Neural cell (in vitro differentiated cells): ENCODE measurements at regions not wholly inside any gene's neighbourhood (a gene's known extent, or its start where the extent isn't known, plus 50 kb on each side); places are given as distances from the start of the nearest gene placed in this dataset.

Source experiments
- H2AFZ ChIP-seq: fragments of 200-600, 300-800 bp; sonication (generic), shearing (Covaris generic); 2 replicates; pipeline ENCODE4 v1.6.0; 2014; ENCODE audit warnings: low read depth, mild to moderate bottlenecking, antibody characterized with exemption, low read length, moderate library complexity
- H3F3A ChIP-seq: fragments of 200-600 bp; shearing (Covaris generic); 2 replicates; pipeline ENCODE4 v1.6.1; 2016; ENCODE audit warnings: mild to moderate bottlenecking, moderate library complexity, mixed read lengths, antibody characterized with exemption, low read length; ENCODE audit not compliant: insufficient read depth, poor library complexity, severe bottlenecking
- H3K27ac ChIP-seq: fragments of 200-600, 300-800 bp; sonication (generic), shearing (Covaris generic); 2 replicates; pipeline ENCODE4 v1.5.1; 2014; ENCODE audit warnings: mild to moderate bottlenecking, low read length, moderate library complexity
- H3K27me3 ChIP-seq: fragments of 300-800, 200-600 bp; sonication (generic), shearing (Covaris generic); 2 replicates; pipeline ENCODE4 v1.6.0; 2014; ENCODE audit warnings: mild to moderate bottlenecking, low read depth, low read length, moderate library complexity; ENCODE audit not compliant: insufficient read depth
- H3K36me3 ChIP-seq: fragments of 300-800, 200-600 bp; sonication (generic), shearing (Covaris generic); 2 replicates; pipeline ENCODE4 v1.5.1; 2014; ENCODE audit warnings: mild to moderate bottlenecking, antibody characterized with exemption, low read length, moderate library complexity; ENCODE audit not compliant: insufficient read depth
- H3K4me2 ChIP-seq: fragments of 300-800, 200-600 bp; sonication (generic), shearing (Covaris generic); 2 replicates; pipeline ENCODE4 v1.6.0; 2014; ENCODE audit warnings: mild to moderate bottlenecking, low read length
- H3K4me3 ChIP-seq: fragments of 300-800, 200-600 bp; sonication (generic), shearing (Covaris generic); 2 replicates; pipeline ENCODE4 v1.5.1; 2014; ENCODE audit warnings: mild to moderate bottlenecking, low read length, moderate library complexity
- H3K79me2 ChIP-seq: fragments of 200-600 bp; shearing (Covaris generic); replicated peaks from 2 replicates; pipeline ENCODE4 v1.6.0; 2014; ENCODE audit warnings: mild to moderate bottlenecking, low read length, moderate library complexity; ENCODE audit not compliant: insufficient read depth
- H3K9ac ChIP-seq: fragments of 300-800, 200-600 bp; sonication (generic), shearing (Covaris generic); 2 replicates; pipeline ENCODE4 v1.6.1; 2016; ENCODE audit warnings: mild to moderate bottlenecking, low read length, mixed read lengths
- H3K9me2 ChIP-seq: fragments of 200-600 bp; shearing (Covaris generic); 2 replicates; pipeline ENCODE4 v1.6.1; 2016; ENCODE audit warnings: mild to moderate bottlenecking, low read length, mixed read lengths; ENCODE audit not compliant: insufficient read depth
- H3K9me3 ChIP-seq: fragments of 200-600, 300-800 bp; sonication (generic), shearing (Covaris generic); 2 replicates; pipeline ENCODE4 v1.6.1; 2016; ENCODE audit warnings: mild to moderate bottlenecking, mixed run types, low read length, moderate library complexity, mixed read lengths
- H4K20me1 ChIP-seq: fragments of 200-600 bp; shearing (Covaris generic); 2 replicates; pipeline ENCODE4 v1.6.1; 2016; ENCODE audit warnings: mild to moderate bottlenecking, mixed run types; ENCODE audit not compliant: insufficient read depth
- EP300 ChIP-seq: fragments of 450-650 bp; conservative IDR thresholded peaks from 2 replicates; pipeline ENCODE4 v1.6.1; 2014; ENCODE audit warnings: antibody characterized with exemption, mild to moderate bottlenecking, moderate library complexity; ENCODE audit not compliant: poor library complexity, severe bottlenecking
- EZH2 ChIP-seq: fragments of 200-600, 300-800 bp; shearing (Covaris generic), sonication (generic); IDR thresholded peaks from 2 replicates; pipeline ENCODE4 v1.6.1; 2014; ENCODE audit warnings: antibody characterized with exemption, low read length, borderline replicate concordance, mild to moderate bottlenecking; ENCODE audit not compliant: insufficient read depth, poor library complexity, severe bottlenecking
- MXI1 ChIP-seq: fragments of 450-650 bp; conservative IDR thresholded peaks from 2 replicates; pipeline ENCODE4 v1.6.1; 2014; ENCODE audit warnings: antibody characterized with exemption, mild to moderate bottlenecking; ENCODE audit not compliant: poor library complexity, severe bottlenecking
- POLR2AphosphoS5 ChIP-seq: IDR thresholded peaks from 2 replicates; pipeline ENCODE4 v1.6.1; 2012
- RAD21 ChIP-seq: fragments of 450-650 bp; conservative IDR thresholded peaks from 2 replicates; pipeline ENCODE4 v1.6.1; 2014; ENCODE audit warnings: antibody characterized with exemption, mild to moderate bottlenecking, moderate library complexity
- SMC3 ChIP-seq: fragments of 450-650 bp; conservative IDR thresholded peaks from 2 replicates; pipeline ENCODE4 v1.6.1; 2014; ENCODE audit warnings: antibody characterized with exemption, mild to moderate bottlenecking, moderate library complexity; ENCODE audit not compliant: poor library complexity
- TAF1 ChIP-seq: IDR thresholded peaks from 2 replicates; pipeline ENCODE4 v1.6.1; 2012; ENCODE audit warnings: low read depth
- TF ChIP-seq, protein P1 (sequence below): IDR thresholded peaks from 2 replicates; pipeline ENCODE4 v1.6.1; 2012; ENCODE audit warnings: borderline replicate concordance
- TF ChIP-seq, protein P2 (sequence below): fragments of 450-650 bp; IDR thresholded peaks from 2 replicates; pipeline ENCODE4 v1.5.1; 2014; ENCODE audit warnings: antibody characterized with exemption, mild to moderate bottlenecking, moderate library complexity; ENCODE audit not compliant: poor library complexity, severe bottlenecking

DNA sequence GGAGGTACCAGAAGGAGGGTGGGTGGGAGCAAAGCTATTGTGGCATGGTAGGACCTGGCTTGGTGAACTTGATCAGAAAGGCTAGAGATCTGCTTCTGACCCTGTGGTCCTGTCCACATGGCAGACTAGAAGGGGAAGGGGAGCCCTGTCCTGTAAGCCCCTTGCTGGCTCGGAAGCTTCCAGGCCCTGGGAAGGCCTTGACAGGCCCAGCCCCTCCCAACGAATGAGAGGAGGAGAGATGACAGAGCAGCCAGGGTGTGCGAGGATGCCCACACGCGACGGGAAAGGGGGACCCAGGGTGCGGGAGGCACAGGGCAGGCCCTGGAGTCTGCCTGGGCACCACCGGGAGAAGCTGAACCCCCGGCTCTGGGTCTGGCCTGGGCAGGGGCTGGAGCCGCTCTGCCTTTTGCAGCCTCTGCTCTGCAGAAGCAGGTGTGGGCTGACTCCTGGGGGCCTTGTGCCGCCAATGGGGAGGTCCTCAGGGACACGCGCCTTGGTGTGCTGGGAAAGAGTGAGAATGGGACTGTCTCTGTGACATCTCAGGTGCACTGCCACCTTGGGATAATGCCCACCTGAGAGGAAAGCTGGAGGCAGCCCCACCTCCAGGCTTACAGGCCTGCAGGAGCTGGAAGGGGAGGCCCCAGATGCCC lies 1447.5 kb downstream of the BRD1 start:
- H3K79me2 ChIP-seq = no peaks in the 10 kb centered on the region
- H3K27me3 ChIP-seq = no peaks in the 10 kb centered on the region
- no peaks in the 10 kb centered on the region for H3K36me3 ChIP-seq
- no peak overlapping the region for H3K27ac ChIP-seq
- no peak overlapping the region for H3K4me2 ChIP-seq
- no peaks in the 10 kb centered on the region for H4K20me1 ChIP-seq
- no peak overlapping the region for H3K4me3 ChIP-seq
- H3K9me3 ChIP-seq = no peaks in the 10 kb centered on the region
- TF ChIP-seq SMC3 (no peak), EP300 (no peak), RAD21 (no peak)
- no peak overlapping the region for H2AFZ ChIP-seq
- no peaks in the 10 kb centered on the region for H3K9me2 ChIP-seq
- no peak overlapping the region for H3K9ac ChIP-seq
- no peaks in the 10 kb centered on the region for H3F3A ChIP-seq

DNA sequence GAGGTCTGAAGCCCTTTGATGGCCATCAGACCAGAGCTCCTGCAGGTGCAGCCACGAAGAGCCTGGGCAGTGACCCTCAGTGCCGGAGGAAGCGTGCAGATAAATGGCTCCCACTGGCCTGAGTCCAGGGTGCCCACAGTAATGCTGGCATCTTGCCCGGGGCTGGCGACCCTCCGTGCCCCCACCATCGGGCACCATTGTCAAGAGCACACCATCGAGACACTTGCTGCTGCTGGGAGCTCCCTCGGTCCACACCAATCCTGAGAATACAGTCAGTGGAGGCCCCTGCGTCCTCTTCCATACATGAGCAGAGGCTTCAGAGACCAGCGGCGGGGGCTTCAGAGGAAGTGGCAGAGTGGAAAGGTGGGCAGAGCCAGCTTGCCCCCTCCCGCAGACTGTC lies 1448.3 kb downstream of the BRD1 start:
- no peaks in the 10 kb centered on the region for H3F3A ChIP-seq
- H3K79me2 ChIP-seq = no peaks in the 10 kb centered on the region
- H4K20me1 ChIP-seq = no peaks in the 10 kb centered on the region
- H3K36me3 ChIP-seq = no peaks in the 10 kb centered on the region
- no peak overlapping the region for H3K4me3 ChIP-seq
- no peaks in the 10 kb centered on the region for H3K9me2 ChIP-seq
- H3K9ac ChIP-seq = no peak overlapping the region
- no peaks in the 10 kb centered on the region for H3K9me3 ChIP-seq
- H3K4me2 ChIP-seq = no peak overlapping the region
- H2AFZ ChIP-seq = no peak overlapping the region
- H3K27ac ChIP-seq = no peak overlapping the region
- no peaks in the 10 kb centered on the region for H3K27me3 ChIP-seq
- no peak for TF ChIP-seq POLR2AphosphoS5
- TF ChIP-seq EZH2 = no peak
- TF ChIP-seq MXI1 = no peak

DNA sequence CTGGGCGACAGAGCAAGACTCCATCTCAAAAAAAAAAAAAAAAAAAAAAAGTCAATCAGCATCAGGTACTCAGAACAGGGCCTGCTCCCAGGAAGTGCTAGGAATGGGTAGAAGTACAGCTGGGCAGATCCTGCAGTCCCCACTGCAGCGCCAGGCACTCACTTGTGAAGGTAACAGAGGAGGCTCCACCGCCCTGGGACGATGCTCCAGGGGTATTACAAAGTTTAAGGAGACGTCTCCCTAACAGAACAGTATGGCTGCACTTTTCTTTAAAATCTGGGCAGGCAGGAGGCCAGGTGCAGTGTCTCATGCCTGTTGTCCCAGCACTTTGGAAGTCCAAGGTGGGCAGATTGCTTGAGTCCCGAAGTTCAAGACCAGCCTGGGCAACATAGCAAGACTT lies 1449.0 kb downstream of the BRD1 start:
- no peaks in the 10 kb centered on the region for H3K79me2 ChIP-seq
- no peaks in the 10 kb centered on the region for H3K27me3 ChIP-seq
- H3K27ac ChIP-seq = no peak overlapping the region
- H3K9me2 ChIP-seq = no peaks in the 10 kb centered on the region
- no peak overlapping the region for H3K4me2 ChIP-seq
- no peaks in the 10 kb centered on the region for H4K20me1 ChIP-seq
- TF ChIP-seq POLR2AphosphoS5 (no peak), EP300 (no peak), TAF1 (no peak), EZH2 (no peak), MXI1 (no peak), RAD21 (no peak), SMC3 (no peak)
- TF ChIP-seq, protein P1, sequence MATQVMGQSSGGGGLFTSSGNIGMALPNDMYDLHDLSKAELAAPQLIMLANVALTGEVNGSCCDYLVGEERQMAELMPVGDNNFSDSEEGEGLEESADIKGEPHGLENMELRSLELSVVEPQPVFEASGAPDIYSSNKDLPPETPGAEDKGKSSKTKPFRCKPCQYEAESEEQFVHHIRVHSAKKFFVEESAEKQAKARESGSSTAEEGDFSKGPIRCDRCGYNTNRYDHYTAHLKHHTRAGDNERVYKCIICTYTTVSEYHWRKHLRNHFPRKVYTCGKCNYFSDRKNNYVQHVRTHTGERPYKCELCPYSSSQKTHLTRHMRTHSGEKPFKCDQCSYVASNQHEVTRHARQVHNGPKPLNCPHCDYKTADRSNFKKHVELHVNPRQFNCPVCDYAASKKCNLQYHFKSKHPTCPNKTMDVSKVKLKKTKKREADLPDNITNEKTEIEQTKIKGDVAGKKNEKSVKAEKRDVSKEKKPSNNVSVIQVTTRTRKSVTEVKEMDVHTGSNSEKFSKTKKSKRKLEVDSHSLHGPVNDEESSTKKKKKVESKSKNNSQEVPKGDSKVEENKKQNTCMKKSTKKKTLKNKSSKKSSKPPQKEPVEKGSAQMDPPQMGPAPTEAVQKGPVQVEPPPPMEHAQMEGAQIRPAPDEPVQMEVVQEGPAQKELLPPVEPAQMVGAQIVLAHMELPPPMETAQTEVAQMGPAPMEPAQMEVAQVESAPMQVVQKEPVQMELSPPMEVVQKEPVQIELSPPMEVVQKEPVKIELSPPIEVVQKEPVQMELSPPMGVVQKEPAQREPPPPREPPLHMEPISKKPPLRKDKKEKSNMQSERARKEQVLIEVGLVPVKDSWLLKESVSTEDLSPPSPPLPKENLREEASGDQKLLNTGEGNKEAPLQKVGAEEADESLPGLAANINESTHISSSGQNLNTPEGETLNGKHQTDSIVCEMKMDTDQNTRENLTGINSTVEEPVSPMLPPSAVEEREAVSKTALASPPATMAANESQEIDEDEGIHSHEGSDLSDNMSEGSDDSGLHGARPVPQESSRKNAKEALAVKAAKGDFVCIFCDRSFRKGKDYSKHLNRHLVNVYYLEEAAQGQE = no peak
- TF ChIP-seq, protein P2, sequence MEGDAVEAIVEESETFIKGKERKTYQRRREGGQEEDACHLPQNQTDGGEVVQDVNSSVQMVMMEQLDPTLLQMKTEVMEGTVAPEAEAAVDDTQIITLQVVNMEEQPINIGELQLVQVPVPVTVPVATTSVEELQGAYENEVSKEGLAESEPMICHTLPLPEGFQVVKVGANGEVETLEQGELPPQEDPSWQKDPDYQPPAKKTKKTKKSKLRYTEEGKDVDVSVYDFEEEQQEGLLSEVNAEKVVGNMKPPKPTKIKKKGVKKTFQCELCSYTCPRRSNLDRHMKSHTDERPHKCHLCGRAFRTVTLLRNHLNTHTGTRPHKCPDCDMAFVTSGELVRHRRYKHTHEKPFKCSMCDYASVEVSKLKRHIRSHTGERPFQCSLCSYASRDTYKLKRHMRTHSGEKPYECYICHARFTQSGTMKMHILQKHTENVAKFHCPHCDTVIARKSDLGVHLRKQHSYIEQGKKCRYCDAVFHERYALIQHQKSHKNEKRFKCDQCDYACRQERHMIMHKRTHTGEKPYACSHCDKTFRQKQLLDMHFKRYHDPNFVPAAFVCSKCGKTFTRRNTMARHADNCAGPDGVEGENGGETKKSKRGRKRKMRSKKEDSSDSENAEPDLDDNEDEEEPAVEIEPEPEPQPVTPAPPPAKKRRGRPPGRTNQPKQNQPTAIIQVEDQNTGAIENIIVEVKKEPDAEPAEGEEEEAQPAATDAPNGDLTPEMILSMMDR = no peak
- H3K36me3 ChIP-seq = no peaks in the 10 kb centered on the region
- no peak overlapping the region for H3K4me3 ChIP-seq
- no peaks in the 10 kb centered on the region for H3F3A ChIP-seq
- no peaks in the 10 kb centered on the region for H3K9me3 ChIP-seq
- H3K9ac ChIP-seq = no peak overlapping the region
- H2AFZ ChIP-seq = no peak overlapping the region
